CD4-positive, alpha-beta T cell treated with Interleukin-6 at 100 ng/mL for 8 hours (primary cell): ENCODE measurements at regions not wholly inside any gene's neighbourhood (a gene's known extent, or its start where the extent isn't known, plus 50 kb on each side); places are given as distances from the start of the nearest gene placed in this dataset.
A peak's percentile ranks its signal among the peaks of the same experiment; 100 is the strongest.
"Not testable (repeated sequence)": the region's sequence is repeated elsewhere in the genome, so short reads cannot be mapped to it uniquely, and the experiment has no call there.

Experiments
- DNase-seq: peaks from one replicate; pipeline ENCODE4 v3.0.0-alpha.2; 2020; ENCODE audit warnings: mixed read lengths, low spot score

- DNase-seq = no peak
These were observed 154.1 kb upstream of the CRBN start for GRCh38 chr3:3333571-3333970.

DNA sequence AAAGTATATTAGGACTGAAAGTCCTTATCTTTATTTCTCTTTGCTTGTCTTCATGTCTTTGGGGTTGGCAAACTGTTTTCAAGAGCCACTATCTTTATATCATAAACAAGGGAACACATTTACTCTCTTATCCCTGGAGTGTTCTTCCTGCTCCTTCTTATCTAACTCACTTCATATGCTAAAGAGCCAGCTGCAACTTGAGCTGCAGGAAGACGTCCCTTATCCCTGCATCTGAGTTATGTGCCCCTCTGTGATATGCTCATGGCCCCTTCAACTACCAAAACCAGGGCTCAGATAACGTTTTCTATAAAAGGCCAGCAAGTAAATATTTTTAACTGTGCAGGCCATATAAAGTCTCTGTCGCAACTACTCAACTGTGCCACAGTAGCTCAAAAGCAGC lies 137.0 kb upstream of the CRBN start:
- DNase-seq = no peak

- no peak for DNase-seq
These were observed 136.4 kb upstream of the CRBN start for GRCh38 chr3:3315846-3316245.

GRCh38 chr3:3309887-3310286 lies 130.4 kb upstream of the CRBN start:
- no peak for DNase-seq

- no peak for DNase-seq
These were observed 129.3 kb upstream of the CRBN start for GRCh38 chr3:3308809-3309208.

GRCh38 chr3:3307491-3307890 lies 128.0 kb upstream of the CRBN start:
- DNase-seq = no peak

GRCh38 chr3:3305841-3306240 lies 126.3 kb upstream of the CRBN start:
- DNase-seq = no peak

DNA sequence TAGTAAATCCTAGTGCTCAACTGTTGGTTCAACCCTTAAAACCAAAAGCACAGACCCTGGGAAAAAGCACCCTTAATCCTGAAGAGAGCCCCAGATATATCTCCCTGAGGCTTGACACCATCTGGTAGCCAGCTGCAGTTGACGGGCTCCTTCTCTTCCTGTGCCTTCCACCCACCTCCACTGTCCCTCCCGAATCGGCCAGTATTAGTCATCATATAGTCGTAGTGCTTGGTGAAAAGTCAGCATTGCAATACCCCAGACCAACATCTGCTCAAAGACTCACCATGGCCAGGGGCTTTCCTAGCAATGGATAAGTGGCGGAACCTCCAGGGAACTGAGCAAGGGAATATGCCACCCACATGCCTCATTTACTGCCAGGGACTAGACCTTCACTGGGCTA lies 125.6 kb upstream of the CRBN start:
- DNase-seq = no peak

DNA sequence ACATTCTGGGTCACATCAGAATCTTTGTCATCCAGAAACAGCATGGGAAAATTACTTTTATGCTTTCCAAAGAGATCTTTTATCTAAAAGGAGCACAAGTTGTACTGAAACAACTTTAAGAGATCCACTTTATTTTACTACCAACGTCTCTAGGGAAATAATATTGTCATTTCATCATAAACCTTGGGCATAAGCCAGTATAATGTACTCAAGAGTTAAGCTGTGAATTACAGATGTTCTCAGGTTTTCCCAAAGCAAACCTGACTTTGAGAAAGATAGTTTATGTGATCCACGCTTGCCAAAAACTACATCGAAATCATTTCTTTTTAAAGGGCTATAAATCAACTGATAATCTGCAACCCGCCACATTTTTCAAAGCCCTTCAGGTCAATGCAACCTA lies 124.1 kb upstream of the CRBN start:
- DNase-seq = no peak

DNA sequence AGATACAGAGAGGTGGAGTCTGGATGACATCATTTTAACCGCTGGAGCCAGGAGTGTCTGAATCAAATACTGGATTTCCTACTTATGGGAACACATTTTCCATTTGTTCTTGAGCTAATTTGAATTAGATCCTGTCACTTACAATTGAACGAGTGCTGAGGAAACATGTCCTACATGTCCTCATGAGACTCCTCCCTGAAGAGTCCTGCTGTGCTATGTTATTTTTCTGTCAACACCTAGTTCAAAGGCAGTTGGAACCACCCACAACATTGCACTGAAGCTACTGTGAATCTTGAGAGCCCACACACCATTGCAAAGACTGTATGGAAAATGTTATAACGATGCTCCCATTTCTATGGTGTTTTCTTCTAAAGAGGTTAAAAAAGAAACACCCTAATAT lies 123.5 kb upstream of the CRBN start:
- no peak for DNase-seq

DNA sequence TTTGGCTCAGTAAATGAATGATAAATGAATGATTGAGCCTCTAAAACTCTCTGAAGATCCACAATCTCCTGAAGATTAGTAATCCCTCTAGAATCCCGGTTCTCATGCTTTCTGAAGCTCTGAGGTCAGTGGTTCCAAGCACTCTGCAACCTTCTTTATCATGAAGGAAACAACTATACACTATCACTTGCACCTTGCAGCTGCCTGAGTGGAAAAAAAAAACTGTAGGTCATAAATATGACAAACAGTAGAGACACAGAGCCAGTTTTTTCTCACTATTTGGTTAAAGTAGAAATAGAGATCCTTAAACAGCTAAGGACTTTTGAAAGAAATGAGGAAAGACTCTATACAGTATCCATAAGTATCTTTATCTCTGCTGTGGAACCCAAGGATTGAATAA lies 122.0 kb upstream of the CRBN start:
- no peak for DNase-seq

GRCh38 chr3:3296979-3297381 lies 117.5 kb upstream of the CRBN start:
- DNase-seq = peak; percentile 30

DNA sequence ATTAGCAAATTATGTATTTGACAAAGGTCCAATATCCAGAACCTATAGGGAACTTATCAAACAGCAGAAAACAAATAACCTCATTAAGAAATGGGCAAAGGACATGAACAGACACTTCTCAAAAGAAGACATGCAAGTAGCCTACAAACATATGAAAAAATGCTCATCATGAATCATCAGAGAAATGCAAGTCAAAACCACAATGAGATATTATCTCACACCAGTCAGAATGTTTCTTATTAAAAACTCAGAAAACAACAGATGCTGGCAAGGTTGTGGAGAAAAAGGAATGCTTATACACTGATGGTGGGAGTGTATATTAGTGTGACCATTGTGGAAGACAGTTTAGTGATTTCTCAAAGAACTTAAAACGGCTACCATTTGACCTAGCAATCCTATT lies 116.1 kb upstream of the CRBN start:
- DNase-seq = no peak

DNA sequence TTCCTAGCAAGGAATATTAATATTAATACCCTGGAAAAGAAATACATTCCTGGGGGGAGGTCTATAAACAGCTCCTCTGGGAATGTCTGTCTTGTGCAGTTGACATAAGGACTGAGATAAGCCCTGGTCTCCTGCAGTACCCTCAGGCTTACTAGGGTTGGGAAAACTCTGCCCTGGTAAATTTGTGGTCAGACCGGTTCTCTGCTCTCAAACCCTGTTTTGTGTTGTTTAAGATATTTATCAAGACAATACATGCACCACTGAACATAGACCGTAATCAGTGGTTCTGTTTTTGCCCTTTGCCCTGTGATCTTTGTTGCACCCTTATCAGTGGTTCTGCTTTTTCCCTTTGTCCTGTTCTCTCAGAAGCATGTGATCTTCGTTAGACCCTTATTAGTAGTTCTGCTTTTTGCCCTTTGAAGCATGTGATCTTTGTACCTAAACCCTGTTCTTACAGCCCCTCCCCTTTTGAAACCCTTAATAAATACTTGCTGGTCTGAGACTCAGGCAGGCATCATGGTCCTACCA lies 112.3 kb upstream of the CRBN start:
- DNase-seq = not testable (repeated sequence)

GRCh38 chr3:3288255-3288654 lies 108.8 kb upstream of the CRBN start:
- no peak for DNase-seq

GRCh38 chr3:3286014-3286413 lies 106.5 kb upstream of the CRBN start:
- DNase-seq = no peak

- DNase-seq = no peak
These were observed 101.5 kb upstream of the CRBN start for GRCh38 chr3:3281024-3281423.

GRCh38 chr3:3280396-3280795 lies 100.9 kb upstream of the CRBN start:
- DNase-seq = no peak

- no peak for DNase-seq
These were observed 98.6 kb upstream of the CRBN start for GRCh38 chr3:3278073-3278472.

GRCh38 chr3:3276630-3277029 lies 97.1 kb upstream of the CRBN start:
- DNase-seq = no peak

DNA sequence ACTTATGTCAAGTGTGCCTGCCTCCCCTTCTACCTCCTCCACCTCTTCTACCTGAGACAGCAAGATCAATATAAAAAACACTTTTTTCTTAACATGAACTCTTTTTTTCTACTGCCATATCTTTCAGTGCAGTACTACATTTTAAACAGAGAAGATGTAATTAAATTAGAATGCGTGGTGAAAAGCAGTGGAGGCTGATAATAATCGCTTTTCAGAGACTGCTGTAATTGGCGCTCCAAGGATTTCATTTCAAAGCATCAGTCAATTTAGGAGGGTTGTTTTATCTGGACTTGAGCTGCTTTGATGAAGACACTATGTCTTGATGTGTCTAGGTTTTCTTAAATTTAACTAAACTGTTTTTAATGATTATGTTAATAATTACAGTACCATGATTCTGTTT lies 85.3 kb upstream of the CRBN start:
- DNase-seq = no peak

- DNase-seq = no peak
These were observed 81.4 kb upstream of the CRBN start for GRCh38 chr3:3260870-3261269.

DNA sequence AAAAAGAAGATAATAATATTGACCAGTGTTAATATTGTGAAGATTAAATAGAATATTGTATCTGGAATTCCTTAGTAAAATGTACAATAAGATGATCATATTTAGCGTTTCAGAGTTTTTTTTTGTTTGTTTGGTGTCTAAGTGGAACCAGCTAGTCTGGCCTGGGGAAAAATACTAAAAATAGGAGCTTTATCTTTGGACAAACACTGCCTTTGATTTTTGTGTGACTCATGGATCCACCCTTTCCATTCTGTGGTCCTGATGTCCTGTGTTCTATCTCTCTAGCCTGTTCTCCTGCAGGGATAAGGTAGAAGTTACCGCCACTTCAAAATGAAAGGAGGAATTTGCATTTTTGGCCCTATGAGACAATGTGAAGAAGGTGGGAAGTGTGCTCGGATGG lies 79.7 kb upstream of the CRBN start:
- no peak for DNase-seq

DNA sequence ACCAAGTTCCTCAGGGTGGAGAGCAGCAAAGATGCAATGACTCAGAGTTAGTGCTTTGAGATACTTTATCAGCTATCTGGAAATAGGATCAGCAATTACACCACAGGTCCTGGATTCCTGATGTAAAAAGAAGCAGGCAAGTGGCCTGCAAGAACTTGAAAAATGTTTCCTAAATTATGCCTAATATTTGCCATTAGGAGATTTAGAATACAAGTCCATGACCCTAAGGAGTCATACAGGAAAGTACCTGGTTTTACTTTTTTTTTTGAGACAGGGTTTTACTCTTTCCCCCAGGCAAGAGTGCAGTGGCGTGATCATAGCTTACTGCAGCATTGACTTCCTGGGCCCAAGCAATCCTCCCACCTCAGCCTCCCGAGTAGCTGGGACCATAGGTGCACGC lies 78.8 kb upstream of the CRBN start:
- DNase-seq = no peak

- no peak for DNase-seq
These were observed 62.1 kb upstream of the CRBN start for GRCh38 chr3:3241596-3241995.
